Ovary (tissue), 3 donors: ENCODE measurements at regions not wholly inside any gene's neighbourhood (a gene's known extent, or its start where the extent isn't known, plus 50 kb on each side); places are given as distances from the start of the nearest gene placed in this dataset.

Source experiments
- EP300 ChIP-seq: sonication (generic); formaldehyde crosslinking; IDR thresholded peaks from one replicate; pipeline ENCODE4 v1.6.1; 2017; ENCODE audit warnings: antibody characterized with exemption
- POLR2A ChIP-seq: fragments of 450-650 bp; IDR thresholded peaks from one replicate; pipeline ENCODE4 v1.6.1; 2017; ENCODE audit warnings: antibody characterized with exemption, mild to moderate bottlenecking, moderate library complexity
- TF ChIP-seq, protein P1 (sequence below), 3 donors: fragments of 450-650 bp in 2 of 3; fragments of 200-600 bp in 1 of 3; IDR thresholded peaks; one replicate each; pipeline versions ENCODE4 v1.5.1 to v1.8.0; 2016 to 2022; ENCODE audit warnings: antibody characterized with exemption in 3 of 3, mild to moderate bottlenecking in 1 of 3
- donor health status: DM: no; HTN: no; CAD: no.

DNA sequence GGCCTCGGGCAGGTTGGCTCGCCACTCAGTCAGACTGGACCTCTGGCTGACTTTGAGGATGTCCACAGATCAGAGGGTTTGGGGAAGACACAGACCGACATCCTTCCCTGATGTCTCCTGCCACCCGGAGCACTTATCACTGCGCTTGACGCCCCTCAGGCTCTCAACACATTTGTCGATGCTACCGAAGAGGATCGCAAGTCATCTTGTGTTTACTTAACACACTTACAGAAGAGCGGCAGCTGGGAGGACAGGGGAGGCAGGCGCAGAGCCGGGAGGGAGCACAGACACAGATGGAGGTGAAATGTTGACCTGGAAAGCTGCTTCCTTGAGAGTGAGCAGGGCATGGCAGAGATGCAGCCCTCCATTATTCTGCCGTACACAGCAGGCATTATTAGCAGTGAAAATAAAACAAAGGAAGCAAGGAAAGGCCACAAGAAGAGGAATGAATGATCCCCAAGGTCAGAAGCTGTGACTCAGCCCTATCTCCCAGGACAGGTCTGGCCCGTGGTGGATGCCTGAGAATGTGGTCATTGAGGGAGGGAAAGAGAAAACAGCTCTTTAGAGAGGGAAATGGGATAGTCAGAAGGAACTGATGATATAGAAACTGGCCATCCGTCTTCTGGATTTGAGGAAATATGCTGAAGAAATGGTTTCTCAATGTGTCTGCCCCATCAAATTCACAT, 549.5 kb upstream of the ARGLU1 start:
- TF ChIP-seq, protein P1, sequence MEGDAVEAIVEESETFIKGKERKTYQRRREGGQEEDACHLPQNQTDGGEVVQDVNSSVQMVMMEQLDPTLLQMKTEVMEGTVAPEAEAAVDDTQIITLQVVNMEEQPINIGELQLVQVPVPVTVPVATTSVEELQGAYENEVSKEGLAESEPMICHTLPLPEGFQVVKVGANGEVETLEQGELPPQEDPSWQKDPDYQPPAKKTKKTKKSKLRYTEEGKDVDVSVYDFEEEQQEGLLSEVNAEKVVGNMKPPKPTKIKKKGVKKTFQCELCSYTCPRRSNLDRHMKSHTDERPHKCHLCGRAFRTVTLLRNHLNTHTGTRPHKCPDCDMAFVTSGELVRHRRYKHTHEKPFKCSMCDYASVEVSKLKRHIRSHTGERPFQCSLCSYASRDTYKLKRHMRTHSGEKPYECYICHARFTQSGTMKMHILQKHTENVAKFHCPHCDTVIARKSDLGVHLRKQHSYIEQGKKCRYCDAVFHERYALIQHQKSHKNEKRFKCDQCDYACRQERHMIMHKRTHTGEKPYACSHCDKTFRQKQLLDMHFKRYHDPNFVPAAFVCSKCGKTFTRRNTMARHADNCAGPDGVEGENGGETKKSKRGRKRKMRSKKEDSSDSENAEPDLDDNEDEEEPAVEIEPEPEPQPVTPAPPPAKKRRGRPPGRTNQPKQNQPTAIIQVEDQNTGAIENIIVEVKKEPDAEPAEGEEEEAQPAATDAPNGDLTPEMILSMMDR (IDR thresholded peaks at IDR 0.05), result no peak
- TF ChIP-seq POLR2A (no peak), EP300 (no peak)
